GM19324 (cell line): ENCODE measurements at regions not wholly inside any gene's neighbourhood (a gene's known extent, or its start where the extent isn't known, plus 50 kb on each side); places are given as distances from the start of the nearest gene placed in this dataset.

Experiments
- ATAC-seq: cut with Tn5 transposase; IDR thresholded peaks from one replicate; pipeline ENCODE4 v1.9.1; 2021; ENCODE audit warnings: mild to moderate bottlenecking, moderate library complexity; ENCODE audit not compliant: unreplicated experiment, low FRiP score

- no peak for ATAC-seq
These were observed 595.1 kb downstream of the BUD13 start for GRCh38 chr11:116177521-116178210.

GRCh38 chr11:116176484-116177005 lies 596.2 kb downstream of the BUD13 start:
- ATAC-seq = no peak

GRCh38 chr11:116175707-116176106 lies 597.1 kb downstream of the BUD13 start:
- ATAC-seq = no peak

- no peak for ATAC-seq
These were observed 598.6 kb downstream of the BUD13 start for GRCh38 chr11:116173941-116174911.

- ATAC-seq = no peak
These were observed 599.3 kb downstream of the BUD13 start for GRCh38 chr11:116173506-116173905.

- ATAC-seq = no peak
These were observed 599.9 kb downstream of the BUD13 start for GRCh38 chr11:116172851-116173250.

- no peak for ATAC-seq
These were observed 600.6 kb downstream of the BUD13 start for GRCh38 chr11:116172156-116172555.

- ATAC-seq = no peak
These were observed 601.3 kb downstream of the BUD13 start for GRCh38 chr11:116171271-116172140.

GRCh38 chr11:116170526-116171120 lies 602.2 kb downstream of the BUD13 start:
- no peak for ATAC-seq

GRCh38 chr11:116169776-116170175 lies 603.0 kb downstream of the BUD13 start:
- ATAC-seq = no peak

- ATAC-seq = no peak
These were observed 604.4 kb downstream of the BUD13 start for GRCh38 chr11:116168459-116168787.

- ATAC-seq = no peak
These were observed 604.9 kb downstream of the BUD13 start for GRCh38 chr11:116167706-116168458.

GRCh38 chr11:116166573-116167465 lies 606.0 kb downstream of the BUD13 start:
- ATAC-seq = no peak

- ATAC-seq = no peak
These were observed 607.9 kb downstream of the BUD13 start for GRCh38 chr11:116164843-116165242.

GRCh38 chr11:116162886-116163230 lies 609.9 kb downstream of the BUD13 start:
- no peak for ATAC-seq

GRCh38 chr11:116162086-116162885 lies 610.5 kb downstream of the BUD13 start:
- ATAC-seq = no peak

- ATAC-seq = no peak
These were observed 624.1 kb downstream of the BUD13 start for GRCh38 chr11:116148645-116149044.

GRCh38 chr11:116148056-116148455 lies 624.7 kb downstream of the BUD13 start:
- ATAC-seq = no peak
